Stimulated activated CD4-positive, alpha-beta T cell treated with anti-CD3 and anti-CD28 coated beads, Interleukin-4, amount 100 ng/mL, for 4 hours (primary cell): ENCODE measurements at regions not wholly inside any gene's neighbourhood (a gene's known extent, or its start where the extent isn't known, plus 50 kb on each side); places are given as distances from the start of the nearest gene placed in this dataset.
A peak's percentile ranks its signal among the peaks of the same experiment; 100 is the strongest.

Experiments
- DNase-seq, 2 experiments: peaks; one replicate each; pipeline ENCODE4 v3.0.0-alpha.2; 2020

GRCh38 chr11:123378096-123378495 is 52.0 kb upstream of the GRAMD1B start:
- DNase-seq = no peak

DNA sequence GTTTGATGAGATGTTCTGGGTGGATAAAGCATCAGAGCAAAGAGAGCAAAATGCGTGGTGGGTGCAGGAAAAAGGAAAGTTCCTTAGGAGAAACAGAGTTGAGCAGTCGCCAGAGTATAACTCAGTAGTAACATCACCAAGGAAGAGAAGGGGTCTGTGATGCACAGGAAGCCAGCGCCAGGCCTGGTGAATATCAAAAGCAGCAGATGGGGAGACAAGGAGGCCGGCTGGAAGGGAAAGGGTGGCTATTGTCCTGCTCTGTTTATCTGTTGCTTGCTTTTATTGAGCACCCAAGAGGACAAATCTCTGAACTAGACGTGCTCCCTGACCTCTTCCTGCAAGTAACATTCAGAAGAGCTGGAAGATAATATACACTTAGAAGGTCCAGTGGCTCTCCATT is 52.7 kb upstream of the GRAMD1B start:
- DNase-seq = no peak

- DNase-seq = no peak
Observed at GRCh38 chr11:123375832-123376231, 54.2 kb upstream of the GRAMD1B start.

- no peak for DNase-seq
Observed at GRCh38 chr11:123374622-123374968, 55.5 kb upstream of the GRAMD1B start.

DNA sequence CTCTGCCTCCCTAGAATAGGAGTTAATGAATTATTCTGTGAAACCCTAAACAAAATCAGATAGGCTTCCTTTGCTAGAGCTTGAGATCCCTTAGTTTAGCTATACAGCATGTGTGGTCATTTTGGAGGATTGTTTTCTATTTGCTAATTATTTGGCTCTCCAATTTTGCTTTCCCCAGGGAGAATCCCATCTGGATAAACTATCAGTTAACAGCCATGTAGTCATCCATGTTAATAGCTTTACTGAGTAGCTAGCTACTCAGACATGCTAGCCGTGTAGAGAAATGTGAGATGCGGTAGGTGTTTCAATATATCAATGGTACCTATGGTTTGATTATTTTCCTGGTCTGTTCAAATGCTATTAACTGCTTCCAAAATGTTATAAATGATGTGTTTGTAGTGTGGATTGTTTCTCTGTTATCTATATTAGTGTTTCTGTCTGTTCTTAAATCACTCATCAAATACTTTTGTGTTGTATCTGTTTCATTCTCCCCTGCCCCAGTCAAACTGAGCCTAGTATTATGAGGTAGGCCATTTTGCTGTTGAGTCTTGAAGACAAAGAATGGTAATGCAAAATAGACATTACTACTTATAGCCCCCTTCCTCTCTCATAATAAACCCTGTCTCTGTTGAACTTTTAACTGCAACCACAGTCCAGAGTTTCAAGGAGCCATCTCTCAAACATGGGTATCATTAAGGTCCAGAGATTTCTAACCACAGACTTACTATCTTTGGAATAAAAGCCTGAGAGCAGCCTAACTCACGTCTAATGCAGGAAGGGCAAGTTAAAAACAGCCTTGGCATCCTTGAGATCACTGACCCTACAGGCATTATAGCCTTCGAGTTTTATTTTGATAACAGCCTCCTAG is 56.1 kb upstream of the GRAMD1B start:
- no peak for DNase-seq

DNA sequence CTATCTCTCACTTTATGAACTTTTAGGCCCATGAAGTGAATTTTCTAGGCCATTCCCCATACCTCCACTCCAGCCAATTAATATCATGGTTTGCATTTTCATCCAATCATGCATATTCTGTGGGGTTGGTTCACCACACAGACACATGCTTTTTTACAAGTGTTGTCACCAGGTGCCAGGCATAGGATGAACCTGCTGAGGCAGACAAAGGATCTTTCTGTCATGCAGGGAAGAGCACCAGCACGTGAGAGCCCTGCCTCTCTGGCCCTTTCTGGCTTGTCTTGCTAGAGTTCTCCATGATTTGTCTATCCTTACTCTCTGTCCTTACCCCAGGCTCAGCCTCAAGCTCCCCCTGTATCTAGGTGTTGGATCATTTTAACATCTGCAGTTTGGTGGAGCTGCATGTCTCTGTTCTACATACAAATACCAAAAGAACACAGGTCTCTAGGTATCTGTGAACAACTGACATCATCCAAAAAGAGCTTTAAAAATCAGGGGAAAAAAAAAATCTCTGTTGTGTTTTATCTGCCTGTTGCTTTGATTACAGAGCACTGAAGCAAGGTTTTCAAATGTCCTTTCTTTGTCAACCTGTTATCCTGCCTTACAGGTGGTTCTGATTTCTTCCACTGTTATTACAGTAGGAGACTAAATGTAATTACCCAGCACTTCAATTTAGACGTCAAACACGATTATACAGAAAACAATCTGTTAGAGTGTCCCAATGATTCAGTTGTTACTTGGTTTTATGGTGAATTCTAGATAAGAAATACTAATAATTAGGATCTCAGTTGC is 58.4 kb upstream of the GRAMD1B start:
- no peak for DNase-seq

GRCh38 chr11:123366924-123367323 is 63.1 kb upstream of the GRAMD1B start:
- DNase-seq = no peak

DNA sequence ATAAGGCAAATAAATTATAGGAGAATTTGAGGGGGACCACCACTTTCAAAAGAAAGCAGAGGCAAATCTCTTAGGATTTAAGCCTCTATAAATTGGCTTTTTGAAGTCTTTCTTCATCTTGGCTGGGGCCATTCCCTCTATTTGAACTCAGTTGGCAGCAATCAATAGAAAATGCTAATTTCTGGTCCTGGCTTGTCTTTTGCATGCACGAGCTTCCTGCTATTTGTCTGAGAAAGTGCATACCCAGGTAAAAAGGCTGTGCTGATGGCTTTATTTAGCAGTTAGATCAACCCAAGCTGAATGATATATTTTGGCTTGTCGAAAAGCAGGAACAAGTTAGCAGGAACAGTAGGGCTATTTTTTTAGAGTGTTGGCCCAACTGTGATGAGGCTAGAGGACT is 64.1 kb upstream of the GRAMD1B start:
- no peak for DNase-seq

- no peak for DNase-seq
Observed at GRCh38 chr11:123364080-123364479, 66.0 kb upstream of the GRAMD1B start.

GRCh38 chr11:123363556-123363955 is 66.5 kb upstream of the GRAMD1B start:
- DNase-seq = no peak

DNA sequence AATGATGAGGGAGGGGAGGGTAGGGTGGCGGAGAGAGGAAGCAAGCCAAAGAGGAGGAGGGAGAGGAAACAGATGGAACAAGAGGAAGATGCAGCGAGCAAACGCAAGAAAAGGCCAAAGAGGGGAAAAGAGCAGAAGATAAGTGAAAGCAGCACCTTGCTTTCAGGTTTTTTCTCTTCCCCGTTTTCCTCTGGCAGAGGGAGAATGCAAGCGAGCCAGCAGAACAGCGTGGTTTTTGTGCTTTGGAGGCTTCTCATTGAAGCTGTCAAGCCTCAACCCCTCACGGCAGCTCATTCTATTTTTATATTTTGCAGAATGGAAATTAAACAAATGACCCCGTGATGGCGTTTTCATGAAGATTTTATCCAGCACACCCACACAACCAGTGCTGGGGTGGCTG is 67.1 kb upstream of the GRAMD1B start:
- DNase-seq = no peak

GRCh38 chr11:123362186-123362585 is 67.9 kb upstream of the GRAMD1B start:
- DNase-seq = no peak

- no peak for DNase-seq
Observed at GRCh38 chr11:123361110-123361509, 69.0 kb upstream of the GRAMD1B start.

DNA sequence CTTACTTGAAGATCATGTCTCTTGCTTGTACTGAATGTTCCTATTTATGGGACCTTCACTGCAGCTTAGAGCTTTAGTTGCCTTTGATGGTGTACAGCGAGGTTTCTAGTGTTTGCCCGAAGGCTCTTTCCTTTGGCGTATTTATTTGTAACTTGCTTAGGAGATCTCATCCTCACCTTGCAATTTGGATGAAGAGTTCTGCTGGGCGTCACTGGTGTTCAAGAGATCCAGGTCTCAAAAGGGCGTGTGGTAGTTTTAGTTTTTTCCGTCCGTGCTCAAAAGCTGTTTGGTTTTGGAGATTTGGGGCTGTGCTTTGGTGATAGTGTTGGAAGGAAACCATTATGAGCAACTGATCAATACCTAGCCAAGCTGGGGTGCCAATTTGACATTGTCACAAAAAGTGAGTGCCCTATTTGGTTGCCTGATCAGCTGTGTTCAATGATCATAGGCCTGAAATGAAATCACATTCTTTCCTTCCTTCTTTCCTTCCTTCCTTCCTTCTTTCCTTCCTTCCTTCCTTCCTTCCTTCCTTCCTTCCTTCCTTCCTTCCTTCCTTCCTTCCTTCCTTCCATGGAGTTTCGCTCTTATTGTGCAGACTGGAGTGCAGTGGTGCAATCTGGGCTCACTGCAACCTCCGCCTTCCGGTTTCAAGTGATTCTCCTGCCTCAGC is 69.7 kb upstream of the GRAMD1B start:
- DNase-seq = no peak

DNA sequence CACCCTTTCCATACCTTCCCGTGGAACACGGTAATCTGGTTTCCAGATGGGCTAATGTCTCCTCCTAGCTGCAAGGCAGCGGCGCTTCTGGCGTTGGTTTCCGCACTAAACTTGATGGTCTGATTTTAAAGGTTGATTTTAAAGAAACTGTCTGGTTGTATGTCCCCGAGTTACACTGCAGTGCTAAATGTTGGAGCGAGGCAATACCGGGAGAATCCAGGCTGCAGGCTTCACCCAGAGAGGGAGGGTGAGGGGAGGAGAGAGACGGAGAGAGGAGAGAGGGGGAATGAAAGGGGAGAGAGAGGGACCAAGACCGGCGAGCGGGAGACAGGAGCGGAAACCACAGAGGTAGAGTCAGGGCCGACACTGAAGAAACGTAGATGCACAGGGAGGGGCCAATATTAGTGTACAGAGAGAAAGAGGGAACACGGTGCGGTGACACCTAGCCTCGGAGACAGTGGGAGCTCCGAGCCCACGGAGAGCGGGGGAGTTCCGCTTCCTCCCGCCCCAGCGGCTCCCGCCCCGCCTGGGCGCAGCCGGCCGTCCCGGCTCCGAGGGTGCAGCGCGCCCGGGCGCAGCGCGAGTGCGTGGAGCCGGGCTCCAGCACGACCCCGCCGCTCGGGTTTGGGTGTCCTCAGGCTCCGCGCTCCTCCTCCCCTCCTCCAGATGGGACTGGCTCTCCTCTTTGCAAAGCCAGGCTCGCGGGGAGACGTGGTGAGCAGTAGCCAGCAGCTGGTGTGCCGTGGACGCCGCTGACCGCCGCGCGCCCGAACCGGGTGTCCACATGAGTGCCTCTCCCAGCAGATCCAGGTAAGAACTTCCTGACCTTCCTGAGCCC is 71.9 kb upstream of the GRAMD1B start:
- peak in 1 of 2 experiments; percentile 10 for DNase-seq

GRCh38 chr11:123357353-123357989 is 72.6 kb upstream of the GRAMD1B start:
- DNase-seq = no peak

DNA sequence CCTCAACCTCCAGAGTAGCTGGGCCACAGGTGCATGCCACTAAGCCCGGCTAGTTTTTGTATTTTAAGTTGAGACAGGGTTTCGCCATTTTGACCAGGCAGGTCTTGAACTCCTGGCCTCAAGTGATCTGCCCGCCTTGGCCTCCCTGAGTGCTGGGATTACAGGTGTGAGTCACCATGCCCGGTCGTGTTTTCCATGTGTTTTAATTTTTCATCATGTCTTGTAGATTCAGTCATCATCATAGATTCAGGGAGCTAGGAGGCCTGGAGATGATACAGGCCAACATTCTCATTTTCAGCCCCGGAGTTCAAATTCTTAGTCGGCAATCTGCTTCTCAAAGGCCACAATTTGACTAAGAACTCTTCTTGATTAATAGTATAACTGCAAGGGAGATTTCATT is 73.5 kb upstream of the GRAMD1B start:
- no peak for DNase-seq

DNA sequence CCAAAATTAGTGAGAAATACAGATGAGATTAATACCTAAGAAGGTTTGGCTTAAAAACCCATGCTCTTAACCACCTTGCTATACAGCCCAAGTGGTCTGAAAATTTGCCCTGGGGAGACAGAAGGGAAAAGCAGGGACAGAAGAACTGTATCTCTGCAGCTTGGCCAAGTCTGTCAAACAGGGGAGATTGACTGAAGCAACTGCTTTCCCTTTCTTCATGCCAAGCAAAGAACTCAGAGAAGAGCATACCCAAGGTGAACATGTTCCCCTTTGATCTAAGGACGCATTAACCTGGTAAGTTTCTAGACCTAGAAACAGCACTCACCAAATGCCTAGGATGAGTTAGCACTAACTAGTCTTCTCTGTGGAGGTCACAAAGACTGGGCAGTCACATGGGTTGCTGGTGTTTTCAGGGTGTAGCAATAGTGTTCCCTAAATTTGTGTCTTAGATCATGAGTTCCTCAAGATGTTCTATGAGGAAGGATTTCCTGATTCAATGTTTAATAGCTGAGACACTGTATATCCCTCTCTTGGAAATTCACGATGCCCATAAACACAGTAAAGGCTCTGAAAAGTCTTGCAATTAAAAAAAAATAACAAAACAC is 75.6 kb upstream of the GRAMD1B start:
- no peak for DNase-seq

DNA sequence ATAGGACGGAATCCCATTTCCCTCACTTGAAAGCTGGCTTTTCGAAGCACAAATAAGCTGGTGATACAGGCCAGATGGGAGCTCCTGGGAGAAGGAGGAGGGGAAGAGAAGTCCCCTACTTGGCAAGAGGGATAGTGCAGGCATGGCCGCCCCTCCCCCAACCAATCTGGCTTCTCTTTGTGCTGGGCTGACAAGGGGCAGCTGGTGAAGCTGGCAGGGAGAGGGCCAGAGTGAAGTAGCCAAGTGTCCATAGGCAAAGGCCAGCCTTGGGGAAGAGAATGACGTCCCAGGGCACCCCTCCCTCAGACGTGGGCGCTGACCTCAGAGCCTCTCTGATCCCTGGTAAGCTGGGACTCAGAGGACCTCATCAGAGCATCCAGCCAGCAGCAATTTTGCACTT is 78.7 kb upstream of the GRAMD1B start:
- no peak for DNase-seq

DNA sequence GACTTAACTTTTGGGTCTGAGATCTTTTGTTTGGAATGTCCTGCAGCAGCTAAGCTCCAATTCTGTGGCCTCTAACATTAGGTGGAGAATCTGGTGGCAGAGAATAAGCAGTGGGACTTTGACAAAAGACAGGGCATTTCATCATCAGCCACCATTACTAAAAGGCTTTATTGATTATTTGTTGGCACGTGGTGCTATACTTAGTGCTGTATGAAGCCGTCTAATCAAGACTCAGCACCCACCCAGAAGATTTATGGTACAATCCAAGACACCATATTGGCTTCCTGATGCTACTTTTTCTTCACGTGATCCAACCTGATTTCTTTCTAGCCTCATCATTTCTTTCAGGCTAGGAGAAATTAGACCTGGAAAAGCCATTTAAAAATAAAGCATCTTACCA is 80.7 kb upstream of the GRAMD1B start:
- DNase-seq = no peak

GRCh38 chr11:123344790-123345357 is 85.2 kb upstream of the GRAMD1B start:
- no peak for DNase-seq
